Heart left ventricle (tissue), 13 donors: ENCODE measurements at regions not wholly inside any gene's neighbourhood (a gene's known extent, or its start where the extent isn't known, plus 50 kb on each side); places are given as distances from the start of the nearest gene placed in this dataset.

Experiments
- CTCF ChIP-seq, 12 donors: fragments of 200-600 bp; sonication (generic) in 4 of 12; IDR thresholded peaks; one replicate each; pipeline versions ENCODE4 v1.5.0 to v1.8.0; 2018 to 2022; ENCODE audit warnings: antibody characterized with exemption in 12 of 12, mild to moderate bottlenecking in 5 of 12
- POLR2A ChIP-seq, 2 donors: fragments of 450-650 bp; IDR thresholded peaks; one replicate each; pipeline ENCODE4 v1.6.1; 2017; ENCODE audit warnings: antibody characterized with exemption in 2 of 2, mild to moderate bottlenecking in 2 of 2, moderate library complexity in 2 of 2
- donor health status: ischemic (EF 13 %, LVEDD 7.1; RV severe dilation, severe dysfunction).
- donor health status: DM: no; HTN: yes; CAD: no.
- donor health status: DM: no; HTN: no; CAD: no.
- donor health status: ischemic (EF 25% LVEDD 6.9; RV normal size, moderate dysfunction).
- donor health status: ischemic (EF 25% LVEDD 5.7; RV mildly dilated, moderate dysfunction).
- donor health status: ischemic (EF 35%, LVEDD 5.7; RV mildly dilated, moderate dysfunction).
- donor health status: nonischemic (EF 11% LVEDD 7.7; RV severe dilation, severe dysfunction).
- donor health status: DM: yes; HTN: yes; CAD: no.
- donor health status: PGD.
- donor health status: ischemic (EF 29% LVEDD 5.4; RV normal size, mild dysfunction).
- donor health status: nonischemic (EF 23%, LVEDD 6.1; RV moderate dilation, normal function).

DNA sequence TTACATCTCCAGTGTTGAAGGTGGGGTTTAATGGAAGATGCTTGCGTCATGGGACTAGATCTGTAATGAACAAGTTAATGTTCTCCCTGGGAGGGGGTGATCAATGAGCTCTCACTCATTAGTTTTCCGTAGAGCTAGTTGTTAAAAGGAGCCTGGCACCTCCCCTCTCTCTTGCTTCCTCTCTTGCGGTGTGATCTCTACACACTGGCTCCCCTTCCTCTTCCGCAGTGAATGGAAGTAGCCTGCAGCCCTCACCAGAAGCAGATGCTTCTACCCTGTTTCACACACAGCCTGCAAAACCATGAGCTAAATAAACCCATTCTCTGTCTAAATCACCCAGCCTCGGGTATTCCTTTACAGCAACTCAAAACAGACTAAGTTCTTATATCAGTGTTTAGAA lies 318.8 kb downstream of the SLITRK1 start:
- TF ChIP-seq CTCF (IDR thresholded peaks at IDR 0.05) (no peak), POLR2A (IDR thresholded peaks at IDR 0.05) (no peak)
